CD4-positive, alpha-beta T cell (primary cell): ENCODE measurements at regions not wholly inside any gene's neighbourhood (a gene's known extent, or its start where the extent isn't known, plus 50 kb on each side); places are given as distances from the start of the nearest gene placed in this dataset.

Experiments
- ATAC-seq: fragments of 200-7000 bp; cut with Tn5 transposase; one replicate; pipeline ENCODE4 v1.10.0; 2022; ENCODE audit warnings: mild to moderate bottlenecking; ENCODE audit not compliant: poor library complexity
- CTCF ChIA-PET: fragments of 350-600 bp; sonication (Branson Sonifier 250); formaldehyde crosslinking; loops from one replicate; lab custom pipeline; 2021; ENCODE audit warnings: antibody characterized with exemption, inconsistent platforms; lab: Charles Lee
- POLR2A ChIA-PET: fragments of 350-600 bp; sonication (Branson Sonifier 250); formaldehyde crosslinking; loops from one replicate; lab custom pipeline; 2021; ENCODE audit warnings: antibody characterized with exemption, inconsistent platforms; lab: Charles Lee
- DNase-seq, 14 experiments: peaks; one replicate each; pipeline ENCODE4 v3.0.0-alpha.2; 2013 to 2020; ENCODE audit warnings: mixed read lengths in 2 of 14
- H3K27ac ChIP-seq, 2 donors: one replicate each; pipeline versions ENCODE4 v1.5.1 to v1.7.0; 2013; ENCODE audit warnings: low read length in 2 of 2, low read depth in 1 of 2, mild to moderate bottlenecking in 1 of 2
- H3K27me3 ChIP-seq, 2 experiments: 1 replicate in 1 of 2; 2 replicates in 1 of 2; pipeline versions ENCODE4 v1.6.1 to v1.7.0; 2013; ENCODE audit warnings: low read length in 2 of 2, control low read depth in 1 of 2, mild to moderate bottlenecking in 1 of 2, moderate library complexity in 1 of 2; ENCODE audit not compliant: insufficient read depth in 2 of 2, control insufficient read depth in 1 of 2
- H3K36me3 ChIP-seq: one replicate; pipeline ENCODE4 v1.6.1; 2013; ENCODE audit warnings: low read length, control low read depth; ENCODE audit not compliant: insufficient read depth
- H3K4me1 ChIP-seq: one replicate; pipeline ENCODE4 v1.6.1; 2013; ENCODE audit warnings: low read length, control low read depth; ENCODE audit not compliant: insufficient read depth
- H3K4me3 ChIP-seq: one replicate; pipeline ENCODE4 v1.5.1; 2013; ENCODE audit warnings: mild to moderate bottlenecking, low read length, moderate library complexity
- H3K9me3 ChIP-seq, 2 experiments: 1 replicate in 1 of 2; 2 replicates in 1 of 2; pipeline versions ENCODE4 v1.6.1 to v1.7.0; 2013; ENCODE audit warnings: low read length in 2 of 2, mild to moderate bottlenecking in 2 of 2, control low read depth in 1 of 2, moderate library complexity in 1 of 2; ENCODE audit not compliant: control insufficient read depth in 1 of 2, insufficient read depth in 1 of 2
- H3K27ac Mint-ChIP-seq: one replicate; pipeline ENCODE4 v1.8.0; 2020; ENCODE audit warnings: mixed read lengths
- H3K27me3 Mint-ChIP-seq: one replicate; pipeline ENCODE4 v1.8.0; 2021; ENCODE audit warnings: mixed read lengths
- H3K36me3 Mint-ChIP-seq: one replicate; pipeline ENCODE4 v1.8.0; 2021; ENCODE audit warnings: low read depth, mixed read lengths
- H3K4me1 Mint-ChIP-seq: one replicate; pipeline ENCODE4 v1.8.0; 2021; ENCODE audit warnings: low read depth, mixed read lengths
- H3K4me3 Mint-ChIP-seq: one replicate; pipeline ENCODE4 v1.8.0; 2020; ENCODE audit warnings: mild to moderate bottlenecking, mixed read lengths
- H3K9me3 Mint-ChIP-seq: one replicate; pipeline ENCODE4 v1.8.0; 2020; ENCODE audit warnings: mixed read lengths
- intact Hi-C, 2 experiments: fragments of 100-400 bp; cut with DNase I in 1 of 2; cut with micrococcal nuclease in 1 of 2; formaldehyde crosslinking; loops; one replicate each; pipeline versions ENCODE4 v1.15.1 to v1.9.0; 2023 to 2025; cut with DNase I, micrococcal nuclease
- TF ChIP-seq, protein P1 (sequence below): fragments of 200-600 bp; IDR thresholded peaks from one replicate; pipeline ENCODE4 v1.8.0; 2022; ENCODE audit warnings: antibody characterized with exemption, mild to moderate bottlenecking

DNA sequence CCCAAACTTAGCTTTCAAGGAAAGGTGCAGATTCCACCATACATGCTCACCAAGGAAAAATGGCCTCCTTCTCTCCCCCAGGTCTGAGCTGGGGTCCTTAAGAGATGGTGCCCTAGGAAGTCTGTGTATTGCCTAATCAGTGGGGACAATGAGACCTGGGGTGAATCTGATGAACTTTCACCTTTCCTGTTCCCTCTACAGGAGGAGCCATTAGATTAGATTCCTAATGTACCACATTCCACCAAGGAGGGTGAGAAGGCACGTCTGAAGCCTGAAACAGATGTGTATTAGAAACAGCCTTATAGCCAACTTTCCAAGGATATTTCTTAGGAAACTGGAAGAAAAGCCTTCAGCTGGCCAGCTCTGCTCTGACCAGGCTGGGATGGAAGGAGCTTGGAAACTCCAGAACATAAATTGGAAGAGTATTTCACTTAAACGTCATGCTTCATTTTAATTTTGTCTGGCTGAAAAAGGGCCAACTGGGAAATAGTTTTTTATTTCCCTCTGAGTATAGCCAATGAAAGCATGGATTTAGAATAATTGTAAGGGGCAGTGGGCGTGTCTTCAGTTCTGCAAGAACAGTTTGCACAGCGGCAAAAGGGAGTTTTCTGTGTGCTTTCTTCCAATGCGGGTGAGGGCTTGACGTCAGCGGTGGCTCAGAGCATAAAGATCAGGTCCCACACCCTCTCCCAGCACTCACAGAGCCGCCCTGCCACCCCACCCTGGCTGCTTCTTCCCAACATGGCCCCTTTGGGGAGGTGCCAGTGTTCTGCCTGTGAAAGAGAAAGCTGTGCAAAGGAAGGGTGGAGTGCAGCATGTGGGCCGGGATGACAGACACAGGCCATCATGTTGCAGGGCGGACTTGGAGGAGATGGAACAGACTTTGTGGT is 210.9 kb downstream of the ESM1 start:
- CTCF ChIA-PET: no interaction called here
- Histone ChIP-seq H3K27ac (no peak overlapping the region), H3K36me3 (no peaks in the 10 kb centered on the region), H3K9me3 (no peaks in the 10 kb centered on the region), H3K4me1 (no peaks in the 10 kb centered on the region), H3K4me3 (no peak overlapping the region), H3K27me3 (no peaks in the 10 kb centered on the region)
- POLR2A ChIA-PET: interaction anchor here (1.0 to 1.2 kb wide), 2 partner anchors 20 to 258 kb away, joined by 3 read pairs; partner anchors contain the start of gene SNX18
- no peaks in the 10 kb centered on the region for H3K4me1 Mint-ChIP-seq
- H3K9me3 Mint-ChIP-seq: no peaks in the 10 kb centered on the region
- TF ChIP-seq, protein P1, sequence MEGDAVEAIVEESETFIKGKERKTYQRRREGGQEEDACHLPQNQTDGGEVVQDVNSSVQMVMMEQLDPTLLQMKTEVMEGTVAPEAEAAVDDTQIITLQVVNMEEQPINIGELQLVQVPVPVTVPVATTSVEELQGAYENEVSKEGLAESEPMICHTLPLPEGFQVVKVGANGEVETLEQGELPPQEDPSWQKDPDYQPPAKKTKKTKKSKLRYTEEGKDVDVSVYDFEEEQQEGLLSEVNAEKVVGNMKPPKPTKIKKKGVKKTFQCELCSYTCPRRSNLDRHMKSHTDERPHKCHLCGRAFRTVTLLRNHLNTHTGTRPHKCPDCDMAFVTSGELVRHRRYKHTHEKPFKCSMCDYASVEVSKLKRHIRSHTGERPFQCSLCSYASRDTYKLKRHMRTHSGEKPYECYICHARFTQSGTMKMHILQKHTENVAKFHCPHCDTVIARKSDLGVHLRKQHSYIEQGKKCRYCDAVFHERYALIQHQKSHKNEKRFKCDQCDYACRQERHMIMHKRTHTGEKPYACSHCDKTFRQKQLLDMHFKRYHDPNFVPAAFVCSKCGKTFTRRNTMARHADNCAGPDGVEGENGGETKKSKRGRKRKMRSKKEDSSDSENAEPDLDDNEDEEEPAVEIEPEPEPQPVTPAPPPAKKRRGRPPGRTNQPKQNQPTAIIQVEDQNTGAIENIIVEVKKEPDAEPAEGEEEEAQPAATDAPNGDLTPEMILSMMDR: no peak
- no peak overlapping the region for H3K27ac Mint-ChIP-seq
- no peak overlapping the region for H3K4me3 Mint-ChIP-seq
- no peak for ATAC-seq
- intact Hi-C loops: no loop called here
- peak in 2 of 14 experiments; percentile 18 to 38 for DNase-seq
- H3K27me3 Mint-ChIP-seq: peaks cover 5% of the 10 kb centered on the region
- H3K36me3 Mint-ChIP-seq: no peaks in the 10 kb centered on the region

DNA sequence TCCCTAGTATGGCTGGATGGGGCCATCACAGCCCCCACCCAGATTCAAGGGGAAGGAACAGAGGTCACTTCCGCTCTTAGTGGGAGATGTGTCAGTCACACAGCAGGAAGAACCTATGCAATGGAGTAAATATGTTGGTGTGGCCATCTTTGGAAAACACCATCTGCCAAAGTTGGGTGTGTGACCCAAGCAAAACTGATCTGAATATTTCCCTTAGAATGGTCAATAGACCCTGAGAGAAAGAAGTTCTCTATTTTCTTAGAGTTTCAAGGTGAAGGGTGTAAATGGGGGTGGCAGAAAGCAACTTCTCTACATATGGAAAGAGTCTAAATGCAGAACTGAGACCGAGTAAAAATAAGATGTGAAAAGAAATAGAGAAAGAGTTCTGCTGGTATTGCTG is 212.7 kb downstream of the ESM1 start:
- Histone ChIP-seq H3K27ac (no peak overlapping the region), H3K4me1 (no peaks in the 10 kb centered on the region), H3K4me3 (no peak overlapping the region), H3K9me3 (no peaks in the 10 kb centered on the region), H3K27me3 (no peaks in the 10 kb centered on the region), H3K36me3 (no peaks in the 10 kb centered on the region)
- H3K9me3 Mint-ChIP-seq: no peaks in the 10 kb centered on the region
- no peaks in the 10 kb centered on the region for H3K36me3 Mint-ChIP-seq
- no peaks in the 10 kb centered on the region for H3K4me1 Mint-ChIP-seq
- intact Hi-C loops: no loop called here
- TF ChIP-seq, protein P1: no peak
- DNase-seq: peak in 2 of 14 experiments; percentile 17 to 41
- no peak for ATAC-seq
- no peak overlapping the region for H3K27ac Mint-ChIP-seq
- CTCF ChIA-PET: no interaction called here
- H3K4me3 Mint-ChIP-seq: no peak overlapping the region
- peaks cover 5% of the 10 kb centered on the region for H3K27me3 Mint-ChIP-seq
- POLR2A ChIA-PET: no interaction called here

DNA sequence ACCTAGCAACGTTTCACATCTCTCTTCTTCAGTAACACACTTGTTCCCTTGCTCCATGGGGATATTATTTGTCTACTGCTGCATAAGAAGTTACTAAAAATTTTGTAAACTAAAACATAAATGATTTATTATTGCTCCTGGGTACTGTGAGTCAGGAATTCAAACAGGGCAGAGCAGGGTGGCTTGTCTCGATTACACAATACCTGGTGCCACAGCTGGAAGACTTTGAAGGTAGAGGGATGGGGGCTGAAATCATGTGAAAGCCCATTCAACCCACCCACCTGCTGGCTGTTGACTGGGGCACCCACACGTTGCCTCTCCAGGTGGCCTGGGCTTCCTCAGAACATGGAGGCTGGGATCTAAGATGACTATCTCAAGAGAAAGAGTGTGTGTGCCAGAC is 213.2 kb downstream of the ESM1 start:
- H3K27ac Mint-ChIP-seq: no peak overlapping the region

More for the DNA sequence above, 213.2 kb downstream of the ESM1 start:
- DNase-seq: no peak
- Mint-ChIP-seq H3K4me1 (no peaks in the 10 kb centered on the region), H3K36me3 (no peaks in the 10 kb centered on the region), H3K9me3 (no peaks in the 10 kb centered on the region), H3K4me3 (no peak overlapping the region), H3K27me3 (peaks cover 5% of the 10 kb centered on the region)
- ATAC-seq: no peak
- POLR2A ChIA-PET: no interaction called here
- H3K36me3 ChIP-seq: no peaks in the 10 kb centered on the region
- intact Hi-C loops: no loop called here
- no peak overlapping the region for H3K4me3 ChIP-seq
- H3K9me3 ChIP-seq: no peaks in the 10 kb centered on the region
- no peaks in the 10 kb centered on the region for H3K27me3 ChIP-seq
- no peaks in the 10 kb centered on the region for H3K4me1 ChIP-seq
- no peak overlapping the region for H3K27ac ChIP-seq
- CTCF ChIA-PET: no interaction called here
- TF ChIP-seq, protein P1: no peak
